ENCODE measurements at regions not wholly inside any gene's neighbourhood (a gene's known extent, or its start where the extent isn't known, plus 50 kb on each side); places are given as distances from the start of the nearest gene placed in this dataset.
"Not testable (repeated sequence)": the region's sequence is repeated elsewhere in the genome, so short reads cannot be mapped to it uniquely, and the experiment has no call there.

DNA sequence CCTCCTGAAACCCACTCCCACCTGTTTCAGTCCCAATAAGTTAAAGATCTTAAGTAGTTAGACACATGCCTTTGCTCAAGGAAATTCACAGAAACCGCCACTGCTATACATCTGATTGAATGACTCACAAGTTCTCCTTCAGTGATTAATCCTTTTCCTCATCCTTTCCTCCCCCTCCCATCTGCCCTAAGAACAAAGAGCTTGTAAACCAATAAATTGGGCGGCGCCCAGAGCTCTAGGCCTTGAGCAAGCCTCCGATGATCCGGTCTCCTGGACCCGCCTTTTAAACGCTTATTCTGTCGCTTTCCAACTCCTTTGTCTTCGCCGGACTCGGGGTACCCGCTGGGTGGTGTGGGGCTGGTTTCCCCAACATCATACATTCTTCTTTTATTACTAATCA is 104.9 kb downstream of the TRAM1L1 start:
- TF ChIP-seq, protein P1, sequence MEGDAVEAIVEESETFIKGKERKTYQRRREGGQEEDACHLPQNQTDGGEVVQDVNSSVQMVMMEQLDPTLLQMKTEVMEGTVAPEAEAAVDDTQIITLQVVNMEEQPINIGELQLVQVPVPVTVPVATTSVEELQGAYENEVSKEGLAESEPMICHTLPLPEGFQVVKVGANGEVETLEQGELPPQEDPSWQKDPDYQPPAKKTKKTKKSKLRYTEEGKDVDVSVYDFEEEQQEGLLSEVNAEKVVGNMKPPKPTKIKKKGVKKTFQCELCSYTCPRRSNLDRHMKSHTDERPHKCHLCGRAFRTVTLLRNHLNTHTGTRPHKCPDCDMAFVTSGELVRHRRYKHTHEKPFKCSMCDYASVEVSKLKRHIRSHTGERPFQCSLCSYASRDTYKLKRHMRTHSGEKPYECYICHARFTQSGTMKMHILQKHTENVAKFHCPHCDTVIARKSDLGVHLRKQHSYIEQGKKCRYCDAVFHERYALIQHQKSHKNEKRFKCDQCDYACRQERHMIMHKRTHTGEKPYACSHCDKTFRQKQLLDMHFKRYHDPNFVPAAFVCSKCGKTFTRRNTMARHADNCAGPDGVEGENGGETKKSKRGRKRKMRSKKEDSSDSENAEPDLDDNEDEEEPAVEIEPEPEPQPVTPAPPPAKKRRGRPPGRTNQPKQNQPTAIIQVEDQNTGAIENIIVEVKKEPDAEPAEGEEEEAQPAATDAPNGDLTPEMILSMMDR (conservative IDR thresholded peaks at IDR 0.05 in 1 of 2, IDR thresholded peaks at IDR 0.05 in 1 of 2; ENCODE audit: extremely low read depth in 1 of 2, insufficient read depth in 1 of 2, low read depth in 1 of 2, low read length in 2 of 2), result not testable (repeated sequence)
- not testable (repeated sequence) for TF ChIP-seq EZH2 (IDR thresholded peaks at IDR 0.05; ENCODE audit: borderline replicate concordance, low read length)

Measured in mammary epithelial cell (primary cell).